Stomach (tissue), 8 donors: ENCODE measurements at regions not wholly inside any gene's neighbourhood (a gene's known extent, or its start where the extent isn't known, plus 50 kb on each side); places are given as distances from the start of the nearest gene placed in this dataset.

Source experiments
- DNase-seq, 2 donors: peaks; one replicate each; pipeline versions ENCODE4 v3.0.0 to v3.0.0-alpha.2; 2013 to 2019
- H3K27ac ChIP-seq, 5 donors: fragments of 200-600 bp in 4 of 5; sonication (generic) in 4 of 5; one replicate each; pipeline ENCODE4 v1.5.1; 2013 to 2019; ENCODE audit warnings: mild to moderate bottlenecking in 1 of 5, moderate library complexity in 1 of 5
- H3K27me3 ChIP-seq, 3 donors: fragments of 200-600 bp; sonication (generic); one replicate each; pipeline ENCODE4 v1.5.1; 2017 to 2019; ENCODE audit warnings: mixed run types in 1 of 3
- H3K36me3 ChIP-seq, 4 donors: fragments of 200-600 bp; sonication (generic); 1 replicate in 3 of 4; 2 replicates in 1 of 4; pipeline ENCODE4 v1.5.1; 2016 to 2019
- H3K4me1 ChIP-seq, 4 donors: fragments of 200-600 bp; sonication (generic); one replicate each; pipeline ENCODE4 v1.5.1; 2016 to 2019
- H3K4me3 ChIP-seq, 4 donors: fragments of 200-600 bp; sonication (generic) in 3 of 4; one replicate each; pipeline ENCODE4 v1.5.1; 2016 to 2019; ENCODE audit warnings: mild to moderate bottlenecking in 1 of 4
- H3K9me3 ChIP-seq, 4 donors: fragments of 200-600 bp; sonication (generic); one replicate each; pipeline ENCODE4 v1.5.1; 2016 to 2019
- EP300 ChIP-seq: sonication (generic); formaldehyde crosslinking; IDR thresholded peaks from one replicate; pipeline ENCODE4 v1.6.1; 2017; ENCODE audit warnings: antibody characterized with exemption
- POLR2A ChIP-seq, 4 donors: fragments of 450-650 bp; IDR thresholded peaks; one replicate each; pipeline ENCODE4 v1.6.1; 2016; ENCODE audit warnings: antibody characterized with exemption in 4 of 4, control low read depth in 2 of 4, mild to moderate bottlenecking in 1 of 4, moderate library complexity in 1 of 4
- POLR2AphosphoS5 ChIP-seq, 3 donors: sonication (generic); formaldehyde crosslinking; IDR thresholded peaks; one replicate each; pipeline ENCODE4 v1.6.1; 2016; ENCODE audit warnings: antibody characterized with exemption in 3 of 3
- WGBS, 5 donors: extraction: QIAGEN DNeasy Blood & Tissue Kit in 3 of 5; methylation state at CpG; one replicate each; pipeline versions ENCODE4 v1.1.5 to v1.1.7; 2013 to 2018; 5-methylcytosine and 5-hydroxymethylcytosine counted together
- intact Hi-C: fragments of 100-400 bp; cut with DNase I; formaldehyde crosslinking; loops from one replicate; pipeline ENCODE4 v1.15.1; 2023; ENCODE audit warnings: low total_unique reads
- TF ChIP-seq, protein P1 (sequence below), 7 experiments: fragments of 450-650 bp in 4 of 7; fragments of 200-600 bp in 3 of 7; sonication (generic) in 3 of 7; IDR thresholded peaks; one replicate each; pipeline ENCODE4 v1.5.1; 2016 to 2019; ENCODE audit warnings: antibody characterized with exemption in 7 of 7, control low read depth in 2 of 7, mild to moderate bottlenecking in 1 of 7
- donor health status: healthy with polysubstance abuse.
- donor health status: Bipolar disorder and iron deficiency.
- donor health status: healthy.

DNA sequence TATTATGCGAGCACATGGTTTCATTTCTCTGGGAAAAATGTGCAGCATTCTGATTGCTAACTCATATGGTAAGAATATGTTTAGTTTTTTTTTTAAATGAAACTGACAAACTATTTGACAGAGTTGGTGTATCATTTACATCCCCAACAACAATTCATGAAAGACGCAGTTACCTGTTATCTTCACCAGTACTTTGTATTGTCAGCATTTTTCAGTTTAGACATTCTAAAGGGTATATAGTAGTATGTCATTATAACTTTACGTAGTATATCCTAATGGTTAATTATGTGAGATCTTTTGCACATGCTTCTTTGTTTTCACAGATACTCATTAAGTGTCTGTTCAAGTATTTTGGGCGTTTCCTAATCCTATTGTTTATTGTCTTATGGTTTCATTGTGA, 891.1 kb upstream of the AGA start:
- Histone ChIP-seq H3K4me3 (no peak overlapping the region), H3K27ac (no peak overlapping the region), H3K9me3 (peaks cover 0 to 4% (median 0%) of the 10 kb centered on the region in 4 donors), H3K27me3 (no peaks in the 10 kb centered on the region), H3K36me3 (no peaks in the 10 kb centered on the region), H3K4me1 (no peaks in the 10 kb centered on the region)
- TF ChIP-seq EP300 = no peak
- TF ChIP-seq POLR2A (IDR thresholded peaks at IDR 0.05) = no peak
- no peak for TF ChIP-seq POLR2AphosphoS5 (IDR thresholded peaks at IDR 0.05)
- TF ChIP-seq, protein P1, sequence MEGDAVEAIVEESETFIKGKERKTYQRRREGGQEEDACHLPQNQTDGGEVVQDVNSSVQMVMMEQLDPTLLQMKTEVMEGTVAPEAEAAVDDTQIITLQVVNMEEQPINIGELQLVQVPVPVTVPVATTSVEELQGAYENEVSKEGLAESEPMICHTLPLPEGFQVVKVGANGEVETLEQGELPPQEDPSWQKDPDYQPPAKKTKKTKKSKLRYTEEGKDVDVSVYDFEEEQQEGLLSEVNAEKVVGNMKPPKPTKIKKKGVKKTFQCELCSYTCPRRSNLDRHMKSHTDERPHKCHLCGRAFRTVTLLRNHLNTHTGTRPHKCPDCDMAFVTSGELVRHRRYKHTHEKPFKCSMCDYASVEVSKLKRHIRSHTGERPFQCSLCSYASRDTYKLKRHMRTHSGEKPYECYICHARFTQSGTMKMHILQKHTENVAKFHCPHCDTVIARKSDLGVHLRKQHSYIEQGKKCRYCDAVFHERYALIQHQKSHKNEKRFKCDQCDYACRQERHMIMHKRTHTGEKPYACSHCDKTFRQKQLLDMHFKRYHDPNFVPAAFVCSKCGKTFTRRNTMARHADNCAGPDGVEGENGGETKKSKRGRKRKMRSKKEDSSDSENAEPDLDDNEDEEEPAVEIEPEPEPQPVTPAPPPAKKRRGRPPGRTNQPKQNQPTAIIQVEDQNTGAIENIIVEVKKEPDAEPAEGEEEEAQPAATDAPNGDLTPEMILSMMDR (IDR thresholded peaks at IDR 0.05) = no peak
- no peak for DNase-seq
- WGBS, 5 donors = 67 to 78% (median 71%) methylated on average over 4 of the region's 4 CpGs
- intact Hi-C loops = no loop called here

DNA sequence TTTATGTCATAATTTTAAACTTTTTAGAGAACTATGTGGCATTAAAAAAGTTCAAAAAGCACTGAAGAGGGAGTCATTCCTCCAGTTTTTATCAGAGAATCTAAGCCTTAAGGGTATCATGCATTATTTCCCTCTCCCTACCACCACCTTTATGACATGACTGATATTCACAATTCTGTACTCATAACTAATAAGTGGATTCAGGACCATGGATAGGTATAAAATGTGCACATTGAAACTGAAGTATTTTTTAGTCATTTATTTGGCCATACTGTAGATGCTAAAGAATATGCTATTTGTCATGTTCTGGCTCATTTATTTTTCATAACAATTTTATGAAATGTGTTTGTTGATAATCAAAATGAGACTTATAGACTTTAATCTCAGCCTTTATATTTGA, 897.5 kb upstream of the AGA start:
- Histone ChIP-seq H3K27me3 (no peaks in the 10 kb centered on the region), H3K27ac (no peak overlapping the region), H3K36me3 (no peaks in the 10 kb centered on the region), H3K4me1 (no peaks in the 10 kb centered on the region), H3K4me3 (no peak overlapping the region), H3K9me3 (peaks cover 0 to 4% (median 0%) of the 10 kb centered on the region in 4 donors)
- intact Hi-C loops = no loop called here
- no peak for DNase-seq
- TF ChIP-seq POLR2AphosphoS5 (IDR thresholded peaks at IDR 0.05) (no peak), POLR2A (IDR thresholded peaks at IDR 0.05) (no peak), EP300 (no peak)
- TF ChIP-seq, protein P1 (IDR thresholded peaks at IDR 0.05) = no peak

DNA sequence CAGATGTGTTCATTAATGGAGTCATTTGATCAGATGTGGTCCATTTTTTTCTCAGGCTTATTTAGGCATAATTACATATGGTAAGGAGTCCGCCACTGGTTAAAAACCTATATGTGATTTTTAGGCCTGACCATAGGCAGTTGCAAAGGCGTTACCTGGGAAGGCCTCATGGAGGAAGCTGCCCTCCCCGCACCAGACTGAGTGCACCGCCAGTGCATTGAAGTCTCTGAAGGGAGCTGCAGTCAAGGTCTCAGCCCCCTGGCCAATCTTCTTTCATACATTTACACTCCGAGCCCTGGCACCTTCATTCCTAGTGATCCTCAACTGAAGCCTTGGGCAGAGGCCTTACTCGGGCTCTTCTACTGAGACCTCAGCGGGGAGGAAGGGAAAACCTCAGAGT, 898.2 kb upstream of the AGA start:
- peaks cover 0 to 4% (median 0%) of the 10 kb centered on the region in 4 donors for H3K9me3 ChIP-seq
- intact Hi-C loops = no loop called here
- no peaks in the 10 kb centered on the region for H3K27me3 ChIP-seq
- no peak overlapping the region for H3K4me3 ChIP-seq
- no peaks in the 10 kb centered on the region for H3K4me1 ChIP-seq
- no peaks in the 10 kb centered on the region for H3K36me3 ChIP-seq
- no peak for TF ChIP-seq POLR2A (IDR thresholded peaks at IDR 0.05)
- TF ChIP-seq, protein P1 (IDR thresholded peaks at IDR 0.05) = no peak
- TF ChIP-seq POLR2AphosphoS5 (IDR thresholded peaks at IDR 0.05) = no peak
- no peak for TF ChIP-seq EP300
- 86 to 92% (median 91%) methylated on average over 7 of the region's 7 CpGs for WGBS, 5 donors
- no peak for DNase-seq
- no peak overlapping the region for H3K27ac ChIP-seq

DNA sequence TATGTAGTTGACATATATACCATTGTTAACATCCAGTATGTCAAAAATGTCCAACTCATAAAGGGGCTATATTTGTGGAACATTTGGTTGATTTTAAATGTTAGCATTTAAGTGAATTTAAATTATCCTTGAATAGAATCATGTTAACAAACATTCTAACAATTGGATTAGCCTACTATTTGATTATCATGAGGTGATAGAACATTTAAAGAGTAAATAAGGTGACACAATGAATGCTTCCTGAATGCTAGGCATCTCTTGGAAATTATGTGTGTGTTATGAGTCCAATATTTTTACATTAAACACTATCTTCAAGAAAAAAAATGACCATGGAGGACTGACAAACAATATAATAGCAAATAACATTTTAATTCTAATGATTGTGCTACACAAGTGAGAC, 901.9 kb upstream of the AGA start:
- Histone ChIP-seq H3K9me3 (no peaks in the 10 kb centered on the region), H3K4me1 (no peaks in the 10 kb centered on the region), H3K4me3 (no peak overlapping the region), H3K27me3 (no peaks in the 10 kb centered on the region), H3K36me3 (no peaks in the 10 kb centered on the region), H3K27ac (no peak overlapping the region)
- TF ChIP-seq POLR2A (IDR thresholded peaks at IDR 0.05) (no peak), EP300 (no peak), POLR2AphosphoS5 (IDR thresholded peaks at IDR 0.05) (no peak)
- TF ChIP-seq, protein P1 (IDR thresholded peaks at IDR 0.05) = no peak
- no peak for DNase-seq
- intact Hi-C loops = no loop called here

DNA sequence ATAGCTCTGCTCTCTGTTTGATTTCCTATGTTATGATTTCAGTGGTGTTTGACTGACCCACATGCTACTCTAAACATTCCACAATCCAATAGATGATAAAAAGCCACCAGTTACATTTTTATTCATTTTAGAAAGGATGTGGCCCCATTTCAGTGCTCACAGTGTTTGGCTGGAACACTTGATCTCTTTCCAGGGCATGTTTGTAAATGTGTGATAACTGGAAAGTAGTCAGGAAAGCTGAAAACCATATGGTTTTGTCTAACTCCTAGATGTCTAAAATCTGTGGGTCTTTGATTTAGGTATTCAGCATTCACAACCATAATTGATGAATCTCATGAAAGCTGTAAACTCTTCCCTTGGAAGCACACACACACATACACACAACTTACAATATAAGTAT, 904.9 kb upstream of the AGA start:
- Histone ChIP-seq H3K36me3 (no peaks in the 10 kb centered on the region), H3K27ac (no peak overlapping the region), H3K27me3 (no peaks in the 10 kb centered on the region), H3K4me1 (no peaks in the 10 kb centered on the region), H3K9me3 (no peaks in the 10 kb centered on the region), H3K4me3 (no peak overlapping the region)
- intact Hi-C loops = no loop called here
- TF ChIP-seq EP300 (no peak), POLR2AphosphoS5 (IDR thresholded peaks at IDR 0.05) (no peak), POLR2A (IDR thresholded peaks at IDR 0.05) (no peak)
- TF ChIP-seq, protein P1 (IDR thresholded peaks at IDR 0.05) = no peak
- DNase-seq = no peak
